Transverse colon (tissue), 3 donors: ENCODE measurements at regions not wholly inside any gene's neighbourhood (a gene's known extent, or its start where the extent isn't known, plus 50 kb on each side); places are given as distances from the start of the nearest gene placed in this dataset.

Experiments used
- CTCF ChIP-seq, 5 experiments: fragments of 200-600 bp in 3 of 5; fragments of 450-650 bp in 2 of 5; sonication (generic) in 3 of 5; IDR thresholded peaks; 1 replicate in 2 of 5; 2 replicates in 3 of 5; pipeline ENCODE4 v1.5.1; 2016 to 2017; ENCODE audit warnings: antibody characterized with exemption in 5 of 5, inconsistent platforms in 3 of 5, mild to moderate bottlenecking in 2 of 5, moderate library complexity in 1 of 5
- POLR2A ChIP-seq: fragments of 450-650 bp; IDR thresholded peaks from one replicate; pipeline ENCODE4 v1.6.1; 2016; ENCODE audit warnings: antibody characterized with exemption, mild to moderate bottlenecking, moderate library complexity

GRCh38 chr1:69103705-69104385 is 463.9 kb upstream of the LRRC7 start:
- TF ChIP-seq CTCF (IDR thresholded peaks at IDR 0.05) (no peak), POLR2A (no peak)
